ENCODE measurements at regions not wholly inside any gene's neighbourhood (a gene's known extent, or its start where the extent isn't known, plus 50 kb on each side); places are given as distances from the start of the nearest gene placed in this dataset.

GRCh38 chr11:100573911-100574513 is 113.1 kb upstream of the ARHGAP42 start:
- H3K9me3 ChIP-seq: no peaks in the 10 kb centered on the region
- no peaks in the 10 kb centered on the region for H3K36me3 ChIP-seq
- no peak for TF ChIP-seq POLR2AphosphoS5 (IDR thresholded peaks at IDR 0.05)
- no peak for TF ChIP-seq CTCF (IDR thresholded peaks at IDR 0.05)
- no peak for TF ChIP-seq POLR2A (IDR thresholded peaks at IDR 0.05; ENCODE audit: low read depth)
- no peak for TF ChIP-seq EP300 (IDR thresholded peaks at IDR 0.05)
- no peak overlapping the region for H3K4me3 ChIP-seq
- WGBS: 75% methylated on average over 4 of the region's 4 CpGs
- peaks cover 0 to 27% (median 14%) of the 10 kb centered on the region in 4 donors for H3K4me1 ChIP-seq
- no peaks in the 10 kb centered on the region for H3K27me3 ChIP-seq
- intact Hi-C loops (cut with DNase I): no loop called here
- DNase-seq (ENCODE audit: extremely low spot score): no peak
- no peak overlapping the region for H3K27ac ChIP-seq (replicated peaks in 1 of 4)

- intact Hi-C loops (cut with DNase I): no loop called here
- Histone ChIP-seq H3K4me1 (peaks cover 0 to 27% (median 16%) of the 10 kb centered on the region in 4 donors), H3K27me3 (no peaks in the 10 kb centered on the region), H3K27ac (replicated peaks in 1 of 4) (no peak overlapping the region), H3K9me3 (no peaks in the 10 kb centered on the region), H3K4me3 (no peak overlapping the region), H3K36me3 (no peaks in the 10 kb centered on the region)
- no peak for DNase-seq (ENCODE audit: extremely low spot score)
- WGBS: 81% methylated on average over 1 of the region's 1 CpG
- TF ChIP-seq EP300 (IDR thresholded peaks at IDR 0.05): no peak
- peak; percentile 10 to 32 (median 23) for TF ChIP-seq CTCF (IDR thresholded peaks at IDR 0.05)
These were observed 112.0 kb upstream of the ARHGAP42 start for GRCh38 chr11:100574894-100575769.

GRCh38 chr11:100575860-100576717 is 111.0 kb upstream of the ARHGAP42 start:
- Histone ChIP-seq H3K4me1 (peaks cover 0 to 27% (median 16%) of the 10 kb centered on the region in 4 donors), H3K27me3 (no peaks in the 10 kb centered on the region), H3K4me3 (no peak overlapping the region), H3K36me3 (no peaks in the 10 kb centered on the region), H3K9me3 (no peaks in the 10 kb centered on the region), H3K27ac (replicated peaks in 1 of 4) (no peak overlapping the region)
- no peak for DNase-seq (ENCODE audit: extremely low spot score)
- WGBS: 24% methylated on average over 4 of the region's 4 CpGs
- intact Hi-C loops (cut with DNase I): loop anchor here (2.0 kb wide), 3 partner anchors 113 to 355 kb away; no protein-coding TSS in a partner anchor
- TF ChIP-seq EP300 (IDR thresholded peaks at IDR 0.05) (no peak), CTCF (IDR thresholded peaks at IDR 0.05) (peak; percentile 74 to 80 (median 79))

- no peaks in the 10 kb centered on the region for H3K36me3 ChIP-seq
- H3K27ac ChIP-seq (replicated peaks in 1 of 4): no peak overlapping the region
- H3K27me3 ChIP-seq: no peaks in the 10 kb centered on the region
- intact Hi-C loops (cut with DNase I): loop anchor here (2.0 kb wide), 3 partner anchors 112 to 354 kb away; no protein-coding TSS in a partner anchor
- 60% methylated on average over 3 of the region's 3 CpGs for WGBS
- H3K9me3 ChIP-seq: no peaks in the 10 kb centered on the region
- H3K4me1 ChIP-seq: peaks cover 0 to 27% (median 16%) of the 10 kb centered on the region in 4 donors
- H3K4me3 ChIP-seq: no peak overlapping the region
- TF ChIP-seq POLR2A (IDR thresholded peaks at IDR 0.05; ENCODE audit: low read depth): no peak
- TF ChIP-seq CTCF (IDR thresholded peaks at IDR 0.05): no peak
- TF ChIP-seq EP300 (IDR thresholded peaks at IDR 0.05): no peak
- TF ChIP-seq POLR2AphosphoS5 (IDR thresholded peaks at IDR 0.05): no peak
- DNase-seq (ENCODE audit: extremely low spot score): no peak
These were observed 110.4 kb upstream of the ARHGAP42 start for GRCh38 chr11:100576718-100577021.

Data from esophagus muscularis mucosa (tissue), 4 donors.